ENCODE measurements at regions not wholly inside any gene's neighbourhood (a gene's known extent, or its start where the extent isn't known, plus 50 kb on each side); places are given as distances from the start of the nearest gene placed in this dataset.
A peak's percentile ranks its signal among the peaks of the same experiment; 100 is the strongest.

GRCh38 chr3:167114619-167115018, 265.5 kb downstream of the ZBBX start:
- ATAC-seq (no peak), DNase-seq (ENCODE audit: low spot score in 2 of 2) (peak in 1 of 2 donors; percentile 47)
- no peaks in the 10 kb centered on the region for H3K36me3 Mint-ChIP-seq
- H3K9me3 Mint-ChIP-seq = peaks cover 7 to 14% of the 10 kb centered on the region in 2 donors
- H3K27ac Mint-ChIP-seq = no peak overlapping the region

DNA sequence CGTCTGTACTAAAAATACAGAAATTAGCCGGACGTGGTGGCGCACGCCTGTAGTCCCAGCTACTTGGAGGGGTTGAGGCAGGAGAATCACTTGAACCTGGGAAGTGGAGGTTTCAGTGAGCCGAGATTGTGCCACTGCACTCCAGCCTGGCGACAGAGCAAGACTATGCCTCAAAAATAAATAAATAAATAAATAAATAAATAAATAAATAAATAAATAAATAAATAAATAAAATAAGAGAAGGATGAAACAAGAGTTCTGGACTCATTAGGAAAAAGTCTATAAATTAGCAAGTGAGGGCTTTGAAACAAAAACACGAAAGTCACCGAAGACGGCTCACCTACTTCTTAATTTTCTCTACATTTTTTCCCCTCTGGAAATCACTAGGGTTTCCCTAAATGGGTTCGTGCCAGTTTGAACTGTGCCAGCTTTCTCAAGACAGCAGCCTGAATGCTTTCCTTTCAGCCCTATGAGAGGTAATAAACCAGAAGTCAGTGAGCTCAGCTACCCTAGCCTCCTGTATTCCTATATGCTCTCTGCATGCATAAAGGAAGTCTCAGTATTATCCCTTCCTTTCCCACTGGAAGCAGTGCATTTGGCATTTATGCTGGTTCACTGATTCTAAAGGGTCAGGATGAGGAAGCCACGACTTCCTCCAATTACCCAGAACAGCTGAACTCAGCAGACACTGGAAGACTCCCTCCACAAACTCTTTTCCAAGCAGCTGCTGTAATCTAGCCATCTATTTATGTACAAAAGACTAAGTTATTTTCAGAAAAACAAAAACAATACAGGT, 266.9 kb downstream of the ZBBX start:
- ATAC-seq (no peak), DNase-seq (ENCODE audit: low spot score in 2 of 2) (no peak)
- Mint-ChIP-seq H3K9me3 (peaks cover 7 to 16% of the 10 kb centered on the region in 2 donors), H3K27ac (no peak overlapping the region), H3K36me3 (no peaks in the 10 kb centered on the region)

- no peak for ATAC-seq
- Mint-ChIP-seq H3K9me3 (peaks cover 4 to 11% of the 10 kb centered on the region in 2 donors), H3K36me3 (no peaks in the 10 kb centered on the region), H3K27ac (no peak overlapping the region)
- no peak for DNase-seq (ENCODE audit: low spot score in 2 of 2)
Measured at GRCh38 chr3:167110901-167111300, 269.2 kb downstream of the ZBBX start.

DNA sequence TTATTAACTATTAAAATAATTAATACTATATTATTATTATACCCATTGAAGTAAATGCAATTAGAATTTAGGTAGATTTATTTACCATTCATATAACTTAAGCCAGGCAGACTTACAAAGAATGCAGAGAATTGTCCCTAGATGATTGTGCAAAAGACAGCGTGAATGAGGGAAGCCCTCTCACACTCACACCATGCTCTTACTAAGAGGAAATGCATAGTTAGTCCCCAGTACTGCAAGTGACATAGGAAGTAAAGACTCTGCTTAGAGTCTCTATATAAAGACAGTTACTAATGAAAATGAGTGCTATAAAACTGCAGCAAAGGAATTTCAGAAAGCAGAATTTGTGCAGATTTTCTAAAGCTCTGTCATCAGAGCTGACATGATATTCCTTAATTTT, 270.4 kb downstream of the ZBBX start:
- ATAC-seq (no peak), DNase-seq (ENCODE audit: low spot score in 2 of 2) (no peak)
- Mint-ChIP-seq H3K36me3 (no peaks in the 10 kb centered on the region), H3K9me3 (peaks cover 4 to 11% of the 10 kb centered on the region in 2 donors), H3K27ac (no peak overlapping the region)

GRCh38 chr3:167106456-167106855, 273.6 kb downstream of the ZBBX start:
- ATAC-seq = no peak
- H3K9me3 Mint-ChIP-seq = peaks cover 4 to 6% of the 10 kb centered on the region in 2 donors
- H3K36me3 Mint-ChIP-seq = no peaks in the 10 kb centered on the region
- H3K27ac Mint-ChIP-seq = no peak overlapping the region
- no peak for DNase-seq (ENCODE audit: low spot score in 2 of 2)

DNA sequence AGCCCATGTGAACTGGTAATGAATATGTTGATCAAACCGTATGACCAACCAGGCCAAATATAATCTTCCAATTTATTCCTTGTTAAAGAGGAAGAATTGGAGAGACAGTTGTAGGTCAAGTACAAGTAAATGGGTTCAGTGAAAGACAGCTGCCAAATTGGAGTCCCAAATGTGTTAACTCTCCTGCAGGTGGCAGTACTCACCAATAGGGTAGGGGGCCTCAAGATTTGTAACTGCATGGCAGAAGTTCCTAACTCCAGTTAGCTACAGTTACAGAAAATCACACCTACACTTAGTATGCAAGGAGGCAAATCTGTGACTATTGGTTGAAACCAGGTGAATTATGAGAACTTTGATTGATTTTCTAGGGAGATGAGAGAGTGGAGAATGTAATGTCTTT, 278.0 kb downstream of the ZBBX start:
- Mint-ChIP-seq H3K9me3 (no peaks in the 10 kb centered on the region), H3K27ac (no peak overlapping the region), H3K36me3 (no peaks in the 10 kb centered on the region)
- ATAC-seq (no peak), DNase-seq (ENCODE audit: low spot score in 2 of 2) (no peak)

DNA sequence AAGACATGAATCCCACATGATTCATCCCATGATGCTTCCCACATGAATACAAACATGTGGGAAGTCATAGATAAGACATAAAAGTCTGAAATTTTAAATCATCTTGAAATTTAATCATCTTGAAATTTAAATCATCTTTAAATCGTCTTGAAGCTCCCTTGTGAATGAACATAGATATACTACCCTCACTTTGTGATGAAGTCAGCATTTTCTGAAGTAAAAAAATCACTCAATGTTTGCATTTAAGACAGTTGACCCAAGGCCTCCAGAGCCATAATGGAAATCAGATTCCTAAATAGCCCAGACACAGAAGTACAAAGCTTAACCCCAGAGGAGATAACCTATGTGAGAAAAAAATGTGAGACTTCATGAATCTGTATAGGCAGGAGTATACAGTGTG, 279.4 kb downstream of the ZBBX start:
- no peak for DNase-seq (ENCODE audit: low spot score in 2 of 2)
- ATAC-seq = no peak
- Mint-ChIP-seq H3K9me3 (peaks cover 0 to 5% of the 10 kb centered on the region in 2 donors), H3K36me3 (no peaks in the 10 kb centered on the region), H3K27ac (no peak overlapping the region)

DNA sequence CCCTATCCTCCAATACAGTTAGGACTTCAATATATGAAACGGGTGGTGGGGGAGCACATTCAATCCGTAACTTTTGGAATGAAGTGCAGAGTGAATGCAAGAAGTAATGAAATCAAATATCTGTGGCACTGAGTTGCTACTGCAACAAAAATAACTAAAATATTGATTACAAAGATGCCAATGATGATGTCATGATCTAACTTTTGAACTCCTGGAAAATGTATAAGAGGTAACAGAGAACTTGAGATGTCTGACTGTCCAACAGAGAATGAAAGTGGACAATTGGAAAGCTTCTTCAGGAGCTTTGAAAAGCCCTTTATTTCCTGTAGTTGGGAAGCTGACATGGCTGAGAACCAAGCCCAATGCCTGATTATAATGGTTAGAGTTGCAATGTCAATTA, 279.9 kb downstream of the ZBBX start:
- Mint-ChIP-seq H3K36me3 (no peaks in the 10 kb centered on the region), H3K27ac (no peak overlapping the region), H3K9me3 (peaks cover 0 to 5% of the 10 kb centered on the region in 2 donors)
- no peak for DNase-seq (ENCODE audit: low spot score in 2 of 2)
- ATAC-seq = no peak

GRCh38 chr3:167095976-167096375, 284.1 kb downstream of the ZBBX start:
- no peaks in the 10 kb centered on the region for H3K36me3 Mint-ChIP-seq
- ATAC-seq = no peak
- H3K9me3 Mint-ChIP-seq = peaks cover 0 to 5% of the 10 kb centered on the region in 2 donors
- no peak overlapping the region for H3K27ac Mint-ChIP-seq
- DNase-seq (ENCODE audit: low spot score in 2 of 2) = no peak

DNA sequence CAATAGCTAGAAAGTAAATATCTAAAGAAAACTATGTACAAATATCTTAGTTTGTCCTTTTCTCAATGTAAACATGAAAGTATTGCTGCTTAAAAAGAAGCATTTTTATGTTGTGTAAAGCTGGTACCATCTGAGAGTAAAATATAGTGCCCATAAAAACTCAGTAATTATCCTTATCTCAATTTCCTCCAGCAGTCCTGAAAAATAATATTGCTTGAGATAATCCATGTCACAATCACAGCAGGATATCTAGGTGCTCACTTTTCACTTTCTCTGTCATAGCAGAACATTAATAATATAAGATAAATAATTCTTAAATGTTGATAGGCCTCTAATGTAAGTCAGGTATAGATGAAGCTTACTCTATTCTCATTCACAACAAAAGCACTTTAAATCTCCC, 285.5 kb downstream of the ZBBX start:
- Mint-ChIP-seq H3K27ac (no peak overlapping the region), H3K9me3 (peaks cover 0 to 5% of the 10 kb centered on the region in 2 donors), H3K36me3 (no peaks in the 10 kb centered on the region)
- DNase-seq (ENCODE audit: low spot score in 2 of 2) (no peak), ATAC-seq (no peak)

DNA sequence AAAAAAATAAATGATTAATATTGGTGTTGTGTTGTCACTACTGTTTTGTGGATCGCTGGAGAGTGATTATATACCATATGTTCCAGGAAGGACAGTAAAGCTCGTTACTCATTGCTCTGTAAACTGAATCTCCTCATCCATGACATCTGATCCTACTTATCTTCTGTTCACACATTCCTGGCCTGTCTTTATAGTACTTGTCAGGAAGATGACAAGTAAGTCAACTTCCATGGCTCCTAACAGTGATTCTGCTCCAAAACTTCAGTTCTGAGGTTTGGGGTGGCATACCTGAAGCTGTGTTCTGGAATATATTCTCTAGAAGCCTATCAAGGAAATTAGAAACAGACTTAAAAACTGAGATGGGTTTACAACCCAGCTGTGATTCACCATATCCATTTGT, 288.9 kb downstream of the ZBBX start:
- Mint-ChIP-seq H3K9me3 (peaks cover 0 to 5% of the 10 kb centered on the region in 2 donors), H3K36me3 (no peaks in the 10 kb centered on the region), H3K27ac (no peak overlapping the region)
- DNase-seq (ENCODE audit: low spot score in 2 of 2) = no peak
- no peak for ATAC-seq

DNA sequence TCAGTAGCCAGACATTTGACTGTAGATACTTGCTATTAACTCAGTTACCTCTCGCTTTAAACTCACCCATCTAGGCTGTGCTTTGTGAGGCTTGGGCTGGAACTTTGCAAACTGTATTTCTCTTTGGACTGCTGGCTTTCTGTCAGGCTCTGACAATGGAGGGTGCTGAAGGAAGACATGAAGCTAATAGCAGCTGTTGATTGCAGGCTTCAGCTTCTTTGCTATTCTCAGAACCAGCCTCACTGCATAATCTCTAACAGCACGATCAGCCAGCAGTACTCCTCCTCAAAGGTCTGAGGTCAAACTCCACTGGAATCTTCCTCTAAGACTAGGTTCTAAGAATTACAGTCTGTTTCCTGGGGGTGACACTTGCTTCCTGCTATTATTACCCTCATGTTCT, 295.6 kb downstream of the ZBBX start:
- H3K36me3 Mint-ChIP-seq = no peaks in the 10 kb centered on the region
- H3K27ac Mint-ChIP-seq = no peak overlapping the region
- peaks cover 0 to 6% of the 10 kb centered on the region in 2 donors for H3K9me3 Mint-ChIP-seq
- ATAC-seq (no peak), DNase-seq (ENCODE audit: low spot score in 2 of 2) (no peak)

- H3K36me3 Mint-ChIP-seq = no peaks in the 10 kb centered on the region
- H3K27ac Mint-ChIP-seq = no peak overlapping the region
- ATAC-seq (no peak), DNase-seq (ENCODE audit: low spot score in 2 of 2) (no peak)
- peaks cover 0 to 5% of the 10 kb centered on the region in 2 donors for H3K9me3 Mint-ChIP-seq
Measured at GRCh38 chr3:167078070-167078622, 302.0 kb downstream of the ZBBX start.

DNA sequence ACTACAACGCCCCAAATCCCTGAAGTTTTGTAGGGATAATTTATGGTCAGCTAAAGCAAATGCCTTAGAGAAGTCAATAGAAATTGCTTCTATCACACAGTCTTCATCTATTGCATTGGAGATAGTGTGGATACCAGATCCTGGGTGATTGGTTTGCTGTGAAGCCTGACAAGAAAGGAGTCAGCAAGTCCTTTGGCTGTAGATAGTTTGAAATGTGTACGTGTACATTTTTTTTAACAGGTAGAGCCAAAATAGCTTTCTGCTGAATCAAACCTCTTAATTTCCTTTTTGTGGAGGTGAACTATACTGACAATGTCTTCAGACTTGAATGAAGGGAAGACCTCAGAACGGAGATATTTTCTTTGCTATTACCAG, 312.3 kb downstream of the ZBBX start:
- Mint-ChIP-seq H3K9me3 (peaks cover 9% of the 10 kb centered on the region in 2 donors), H3K27ac (no peak overlapping the region), H3K36me3 (no peaks in the 10 kb centered on the region)
- DNase-seq (ENCODE audit: low spot score in 2 of 2) = no peak
- no peak for ATAC-seq

- ATAC-seq = no peak
- DNase-seq (ENCODE audit: low spot score in 2 of 2) = no peak
- H3K9me3 Mint-ChIP-seq = peaks cover 9% of the 10 kb centered on the region in 2 donors
- no peaks in the 10 kb centered on the region for H3K36me3 Mint-ChIP-seq
- no peak overlapping the region for H3K27ac Mint-ChIP-seq
Measured at GRCh38 chr3:167066977-167067786, 312.9 kb downstream of the ZBBX start.

DNA sequence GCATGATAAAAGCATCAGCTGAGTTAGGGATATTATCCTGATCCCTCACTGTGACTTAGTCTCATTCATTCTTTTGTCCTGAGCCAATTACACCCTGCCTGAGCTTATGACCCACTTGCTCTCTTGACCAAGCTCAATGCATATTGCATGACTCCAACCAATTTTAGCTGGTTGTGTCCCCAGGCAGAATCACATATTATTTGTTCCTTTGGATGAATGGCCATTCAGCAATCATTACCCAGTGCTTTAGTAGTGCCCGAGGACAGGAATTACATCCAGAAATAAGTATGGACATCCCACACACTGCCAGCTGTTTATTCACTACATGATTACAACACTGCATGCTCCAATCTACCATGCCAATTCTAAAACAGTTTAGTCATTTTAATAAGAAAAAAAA, 322.5 kb downstream of the ZBBX start:
- H3K9me3 Mint-ChIP-seq = peaks cover 5 to 12% of the 10 kb centered on the region in 2 donors
- ATAC-seq (no peak), DNase-seq (ENCODE audit: low spot score in 2 of 2) (no peak)
- H3K27ac Mint-ChIP-seq = no peak overlapping the region
- H3K36me3 Mint-ChIP-seq = peaks cover 0 to 5% of the 10 kb centered on the region in 2 donors

DNA sequence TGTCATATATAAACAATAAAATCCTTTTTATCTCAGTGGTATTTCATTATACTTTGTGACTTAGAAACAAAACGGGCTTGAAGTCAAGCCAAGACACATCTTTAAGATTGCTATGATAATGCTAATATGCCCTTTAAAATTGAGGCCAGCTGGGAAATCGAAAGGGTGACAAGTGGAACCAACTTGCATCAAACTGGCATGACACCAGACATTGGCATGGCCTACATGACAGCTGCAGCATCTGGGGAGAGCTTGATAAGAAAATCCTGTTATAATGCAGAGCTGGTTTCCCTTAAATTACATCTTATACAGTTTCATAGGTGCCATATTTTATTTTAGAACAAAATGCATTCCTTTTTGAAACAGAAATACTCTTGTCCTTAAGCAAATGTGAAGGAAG, 325.2 kb downstream of the ZBBX start:
- DNase-seq (ENCODE audit: low spot score in 2 of 2) (no peak), ATAC-seq (no peak)
- H3K9me3 Mint-ChIP-seq = peaks cover 2 to 10% of the 10 kb centered on the region in 2 donors
- H3K36me3 Mint-ChIP-seq = peaks cover 0 to 4% of the 10 kb centered on the region in 2 donors
- H3K27ac Mint-ChIP-seq = no peak overlapping the region
